ENCODE measurements at regions not wholly inside any gene's neighbourhood (a gene's known extent, or its start where the extent isn't known, plus 50 kb on each side); places are given as distances from the start of the nearest gene placed in this dataset.
"Not testable (repeated sequence)": the region's sequence is repeated elsewhere in the genome, so short reads cannot be mapped to it uniquely, and the experiment has no call there.

GRCh38 chr3:181533811-181534210 is 177.9 kb upstream of the SOX2 start:
- Histone ChIP-seq H3K27me3 (ENCODE audit: control insufficient read depth, insufficient read depth, low read length) (no peaks in the 10 kb centered on the region), H3K36me3 (replicated peaks; ENCODE audit: control insufficient read depth, insufficient read depth, low read length) (no peaks in the 10 kb centered on the region), H3K4me3 (ENCODE audit: insufficient read depth, low read depth, low read length) (no peak overlapping the region)
- no peak for DNase-seq

DNA sequence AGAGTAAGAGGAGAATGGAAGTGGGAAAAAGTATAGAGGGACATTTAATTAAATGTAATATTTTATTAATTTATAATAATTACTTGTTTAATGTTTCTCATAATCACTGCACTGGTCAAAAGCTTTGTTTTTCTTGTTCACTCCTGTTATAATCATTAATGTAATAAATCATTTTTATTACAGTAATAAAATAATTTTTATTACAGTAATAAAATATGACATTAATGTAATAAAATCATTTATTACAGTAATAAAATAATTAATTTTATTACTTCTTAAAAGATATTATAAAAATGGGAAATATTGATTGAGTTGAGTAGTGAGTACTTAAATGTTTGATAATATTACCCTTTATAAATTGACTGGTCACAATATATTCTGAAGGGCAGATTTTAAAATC is 181.1 kb upstream of the SOX2 start:
- no peaks in the 10 kb centered on the region for H3K27me3 ChIP-seq (ENCODE audit: control insufficient read depth, insufficient read depth, low read length)
- no peak for DNase-seq
- no peaks in the 10 kb centered on the region for H3K36me3 ChIP-seq (replicated peaks; ENCODE audit: control insufficient read depth, insufficient read depth, low read length)
- no peak overlapping the region for H3K4me3 ChIP-seq (ENCODE audit: insufficient read depth, low read depth, low read length)

DNA sequence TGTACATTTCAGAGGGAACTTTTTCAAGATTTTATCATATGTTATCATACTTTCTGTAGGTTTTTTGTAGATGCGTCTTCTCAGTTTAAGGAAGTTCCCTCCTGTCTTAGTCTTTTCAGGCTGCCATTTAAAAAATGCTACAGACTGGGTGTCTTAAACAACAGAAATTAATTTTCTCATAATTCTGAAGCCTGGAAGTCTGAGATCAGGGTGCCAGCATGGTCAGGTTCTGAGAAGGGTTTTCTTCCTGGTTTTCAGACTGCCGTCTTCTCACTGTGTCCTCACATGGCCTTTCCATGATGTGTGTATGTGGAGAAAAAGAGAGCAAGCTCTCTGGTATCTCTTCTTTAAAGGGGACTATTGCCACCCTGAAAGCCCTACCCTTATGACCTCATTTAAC is 189.9 kb upstream of the SOX2 start:
- no peak overlapping the region for H3K4me3 ChIP-seq (ENCODE audit: insufficient read depth, low read depth, low read length)
- H3K36me3 ChIP-seq (replicated peaks; ENCODE audit: control insufficient read depth, insufficient read depth, low read length), result no peaks in the 10 kb centered on the region
- DNase-seq, result no peak
- no peaks in the 10 kb centered on the region for H3K27me3 ChIP-seq (ENCODE audit: control insufficient read depth, insufficient read depth, low read length)

DNA sequence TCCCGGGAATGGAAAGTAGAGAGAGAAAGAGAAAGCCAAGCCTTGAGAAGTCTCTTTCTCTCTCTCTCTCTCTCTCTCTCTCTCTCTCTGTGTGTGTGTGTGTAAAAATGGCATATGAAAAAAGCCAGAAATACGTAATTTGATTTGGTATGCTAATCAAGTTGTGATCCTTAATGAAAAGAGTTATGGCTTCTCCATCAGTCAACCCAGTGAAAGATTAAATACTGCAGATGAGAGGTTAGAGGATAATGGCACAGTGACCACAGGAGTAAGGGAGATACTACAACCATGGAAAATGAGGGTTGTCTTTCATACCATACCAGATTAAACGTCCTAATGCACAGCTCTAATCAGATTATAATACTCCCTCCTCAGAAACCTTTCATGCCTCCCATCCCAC is 193.5 kb upstream of the SOX2 start:
- Histone ChIP-seq H3K27me3 (ENCODE audit: control insufficient read depth, insufficient read depth, low read length) (no peaks in the 10 kb centered on the region), H3K36me3 (replicated peaks; ENCODE audit: control insufficient read depth, insufficient read depth, low read length) (no peaks in the 10 kb centered on the region), H3K4me3 (ENCODE audit: insufficient read depth, low read depth, low read length) (no peak overlapping the region)
- DNase-seq, result no peak

DNA sequence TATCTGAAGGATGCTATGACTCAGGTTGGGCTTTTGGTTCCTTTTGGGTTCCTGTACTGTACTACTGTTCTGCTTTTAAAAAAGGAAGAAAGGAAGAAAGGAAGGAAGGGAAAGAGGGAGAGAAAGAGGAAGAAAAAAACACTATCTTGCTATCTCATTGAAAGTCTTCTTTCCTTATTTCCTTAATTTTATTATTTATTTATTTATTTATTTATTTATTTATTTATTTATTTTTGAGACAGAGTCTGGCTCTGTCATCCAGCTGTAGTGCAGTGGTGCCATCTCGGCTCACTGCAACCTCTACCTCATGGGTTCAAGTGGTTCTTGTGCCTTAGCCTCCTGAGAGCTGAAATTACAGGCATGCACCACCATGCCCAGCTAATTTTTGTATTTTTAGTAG is 198.9 kb upstream of the SOX2 start:
- Histone ChIP-seq H3K36me3 (replicated peaks; ENCODE audit: control insufficient read depth, insufficient read depth, low read length) (no peaks in the 10 kb centered on the region), H3K4me3 (ENCODE audit: insufficient read depth, low read depth, low read length) (no peak overlapping the region), H3K27me3 (ENCODE audit: control insufficient read depth, insufficient read depth, low read length) (no peaks in the 10 kb centered on the region)
- DNase-seq, result no peak

GRCh38 chr3:181510500-181510899 is 201.2 kb upstream of the SOX2 start:
- Histone ChIP-seq H3K36me3 (replicated peaks; ENCODE audit: control insufficient read depth, insufficient read depth, low read length) (no peaks in the 10 kb centered on the region), H3K4me3 (ENCODE audit: insufficient read depth, low read depth, low read length) (no peak overlapping the region), H3K27me3 (ENCODE audit: control insufficient read depth, insufficient read depth, low read length) (no peaks in the 10 kb centered on the region)
- DNase-seq, result no peak

GRCh38 chr3:181497358-181497757 is 214.4 kb upstream of the SOX2 start:
- no peak for DNase-seq
- Histone ChIP-seq H3K36me3 (replicated peaks; ENCODE audit: control insufficient read depth, insufficient read depth, low read length) (no peaks in the 10 kb centered on the region), H3K27me3 (ENCODE audit: control insufficient read depth, insufficient read depth, low read length) (no peaks in the 10 kb centered on the region), H3K4me3 (ENCODE audit: insufficient read depth, low read depth, low read length) (no peak overlapping the region)

DNA sequence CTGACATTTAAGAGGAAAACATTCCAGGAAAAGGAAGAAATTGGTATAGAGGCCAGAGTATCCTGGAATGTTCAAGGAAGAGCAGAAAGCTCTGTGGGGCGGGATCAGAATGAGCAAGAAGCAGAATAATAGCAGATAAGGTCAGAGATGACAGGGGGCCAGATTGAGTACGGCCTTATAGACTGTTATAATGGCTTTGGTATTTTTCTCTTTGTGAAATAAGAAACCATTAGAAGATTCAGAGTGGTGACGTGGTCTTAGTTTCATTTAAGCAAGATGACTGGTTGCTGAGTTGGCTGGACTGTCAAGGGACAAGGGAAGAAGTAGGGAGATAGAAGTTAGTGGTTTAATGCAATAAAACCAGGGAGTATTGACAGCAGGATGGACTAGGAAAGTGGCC is 218.3 kb upstream of the SOX2 start:
- H3K4me3 ChIP-seq (ENCODE audit: insufficient read depth, low read depth, low read length), result no peak overlapping the region
- no peaks in the 10 kb centered on the region for H3K36me3 ChIP-seq (replicated peaks; ENCODE audit: control insufficient read depth, insufficient read depth, low read length)
- H3K27me3 ChIP-seq (ENCODE audit: control insufficient read depth, insufficient read depth, low read length), result no peaks in the 10 kb centered on the region
- DNase-seq, result no peak

GRCh38 chr3:181488536-181488935 is 223.2 kb upstream of the SOX2 start:
- no peaks in the 10 kb centered on the region for H3K27me3 ChIP-seq (ENCODE audit: control insufficient read depth, insufficient read depth, low read length)
- no peak for DNase-seq
- no peak overlapping the region for H3K4me3 ChIP-seq (ENCODE audit: insufficient read depth, low read depth, low read length)
- no peaks in the 10 kb centered on the region for H3K36me3 ChIP-seq (replicated peaks; ENCODE audit: control insufficient read depth, insufficient read depth, low read length)

- no peaks in the 10 kb centered on the region for H3K36me3 ChIP-seq (replicated peaks; ENCODE audit: control insufficient read depth, insufficient read depth, low read length)
- no peaks in the 10 kb centered on the region for H3K27me3 ChIP-seq (ENCODE audit: control insufficient read depth, insufficient read depth, low read length)
- H3K4me3 ChIP-seq (ENCODE audit: insufficient read depth, low read depth, low read length), result no peak overlapping the region
- no peak for DNase-seq
These were observed 224.3 kb upstream of the SOX2 start for GRCh38 chr3:181487236-181487978.

DNA sequence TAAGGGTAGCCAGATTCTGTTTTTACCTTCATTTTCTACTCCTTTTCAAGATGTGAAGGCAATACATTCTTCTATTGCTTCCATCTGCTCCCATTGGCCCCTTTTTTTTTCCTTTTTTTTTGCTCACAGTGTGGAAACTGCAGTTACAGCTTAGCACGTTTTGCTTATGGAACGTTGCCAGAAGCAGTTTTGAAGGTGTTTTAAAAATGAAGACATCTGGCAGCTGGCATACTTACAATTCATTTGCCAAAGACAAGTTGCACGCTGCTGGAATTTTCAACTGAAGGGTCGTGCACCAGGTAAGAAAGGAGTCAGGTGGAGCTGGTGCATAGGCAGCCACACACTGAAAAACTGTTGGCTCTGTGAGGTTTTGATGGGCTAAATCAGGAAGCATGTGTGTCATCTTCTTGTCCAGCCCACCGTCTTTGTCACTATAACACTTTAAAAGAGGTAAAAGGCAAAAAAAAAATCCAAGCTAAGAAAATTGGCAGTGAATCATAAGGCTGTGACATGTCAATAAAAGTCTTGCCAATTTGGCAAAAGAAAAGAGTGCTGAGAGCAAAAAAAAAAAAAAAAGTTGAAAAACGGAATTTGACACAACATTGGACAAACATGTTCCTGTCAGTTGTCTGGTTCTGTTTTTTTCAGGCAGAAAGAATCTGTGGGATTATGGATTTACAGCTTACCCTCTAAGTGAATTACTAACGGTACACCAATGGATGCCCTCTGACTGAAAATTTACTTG is 225.4 kb upstream of the SOX2 start:
- Histone ChIP-seq H3K27me3 (ENCODE audit: control insufficient read depth, insufficient read depth, low read length) (no peaks in the 10 kb centered on the region), H3K36me3 (replicated peaks; ENCODE audit: control insufficient read depth, insufficient read depth, low read length) (no peaks in the 10 kb centered on the region), H3K4me3 (ENCODE audit: insufficient read depth, low read depth, low read length) (no peak overlapping the region)
- no peak for DNase-seq

GRCh38 chr3:181484026-181484425 is 227.7 kb upstream of the SOX2 start:
- no peak for DNase-seq
- no peaks in the 10 kb centered on the region for H3K36me3 ChIP-seq (replicated peaks; ENCODE audit: control insufficient read depth, insufficient read depth, low read length)
- H3K4me3 ChIP-seq (ENCODE audit: insufficient read depth, low read depth, low read length), result no peak overlapping the region
- H3K27me3 ChIP-seq (ENCODE audit: control insufficient read depth, insufficient read depth, low read length), result no peaks in the 10 kb centered on the region

GRCh38 chr3:181475146-181475545 is 236.6 kb upstream of the SOX2 start:
- DNase-seq; H3K4me3 ChIP-seq (ENCODE audit: insufficient read depth, low read depth, low read length); H3K36me3 ChIP-seq (replicated peaks; ENCODE audit: control insufficient read depth, insufficient read depth, low read length); H3K27me3 ChIP-seq (ENCODE audit: control insufficient read depth, insufficient read depth, low read length): not testable (repeated sequence)

DNA sequence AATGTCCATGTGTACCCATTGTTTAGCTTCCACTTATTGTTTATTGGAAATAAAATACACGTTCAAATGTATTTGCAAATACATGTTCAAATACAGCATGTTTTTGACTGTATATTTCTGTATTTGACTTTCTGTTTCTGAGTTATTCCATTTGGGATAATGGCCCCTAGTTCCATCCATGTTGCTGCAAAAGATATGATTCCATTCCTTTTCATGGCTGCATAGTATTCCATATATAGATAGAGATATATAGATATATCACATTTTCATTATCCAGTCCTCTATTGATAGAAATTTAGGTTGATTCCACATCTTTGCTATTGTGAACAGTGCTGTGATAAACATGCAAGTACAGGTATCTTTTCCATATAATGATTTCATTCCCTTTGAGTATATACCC is 241.4 kb upstream of the SOX2 start:
- H3K27me3 ChIP-seq (ENCODE audit: control insufficient read depth, insufficient read depth, low read length), result no peaks in the 10 kb centered on the region
- no peak for DNase-seq
- no peaks in the 10 kb centered on the region for H3K36me3 ChIP-seq (replicated peaks; ENCODE audit: control insufficient read depth, insufficient read depth, low read length)
- H3K4me3 ChIP-seq (ENCODE audit: insufficient read depth, low read depth, low read length), result no peak overlapping the region

DNA sequence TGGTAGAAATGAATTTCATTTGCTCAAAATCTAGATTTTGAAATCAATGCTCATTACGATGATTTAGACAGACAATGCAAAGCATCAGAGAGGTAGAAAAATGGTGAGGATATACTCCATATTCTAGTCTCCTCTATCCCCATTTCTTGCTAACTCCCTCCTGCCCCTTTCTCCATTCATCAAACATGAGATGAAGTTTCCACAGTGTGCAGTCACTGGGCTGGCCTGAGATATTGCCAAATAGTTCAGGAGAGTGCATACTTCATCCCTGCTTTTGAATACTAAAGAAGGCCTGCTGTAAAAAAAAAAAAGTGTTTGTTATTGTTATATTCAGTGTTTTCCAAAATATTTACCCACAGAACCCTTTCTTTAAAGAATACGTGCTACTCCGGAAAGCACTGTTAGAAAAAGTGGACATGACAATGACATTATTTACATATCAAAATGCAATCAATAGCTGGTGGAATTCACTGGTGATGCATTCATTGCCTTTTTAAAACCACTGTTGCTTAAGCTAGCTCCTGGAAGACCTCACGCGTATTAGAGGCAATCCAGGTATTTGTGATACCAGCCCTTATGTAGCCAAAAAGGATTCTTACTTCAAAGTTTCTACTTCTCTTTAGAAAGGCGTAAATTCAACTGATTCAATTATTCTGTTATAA is 247.6 kb upstream of the SOX2 start:
- DNase-seq, result no peak
- no peaks in the 10 kb centered on the region for H3K36me3 ChIP-seq (replicated peaks; ENCODE audit: control insufficient read depth, insufficient read depth, low read length)
- H3K4me3 ChIP-seq (ENCODE audit: insufficient read depth, low read depth, low read length), result no peak overlapping the region

More for the DNA sequence above, 247.6 kb upstream of the SOX2 start:
- H3K27me3 ChIP-seq (ENCODE audit: control insufficient read depth, insufficient read depth, low read length), result no peaks in the 10 kb centered on the region
